Calu3 (cell line): ENCODE measurements at regions not wholly inside any gene's neighbourhood (a gene's known extent, or its start where the extent isn't known, plus 50 kb on each side); places are given as distances from the start of the nearest gene placed in this dataset.

Experiments
- BruUV-seq: library from RNA; stranded (reverse); fragments of 400-500 nt; replicated peaks from 2 replicates; lab custom pipeline; 2021; lab: Mats Ljungman, UMichigan
- CTCF ChIA-PET: fragments of 300-600 bp; sonication (Branson Sonifier 250); formaldehyde crosslinking; loops from one replicate; lab custom pipeline; 2022; ENCODE audit warnings: antibody characterized with exemption; lab: Charles Lee
- DNase-seq: peaks from one replicate; pipeline ENCODE4 v3.0.0; 2022
- H3K27ac Mint-ChIP-seq: one replicate; pipeline ENCODE4 v1.8.0; 2022; ENCODE audit warnings: mixed read lengths; ENCODE audit not compliant: unreplicated experiment
- H3K27me3 Mint-ChIP-seq: one replicate; pipeline ENCODE4 v1.8.0; 2022; ENCODE audit warnings: mixed read lengths; ENCODE audit not compliant: unreplicated experiment
- H3K36me3 Mint-ChIP-seq: one replicate; pipeline ENCODE4 v1.8.0; 2022; ENCODE audit warnings: mild to moderate bottlenecking, moderate library complexity, mixed read lengths; ENCODE audit not compliant: insufficient read depth, unreplicated experiment
- H3K4me1 Mint-ChIP-seq: one replicate; pipeline ENCODE4 v1.8.0; 2022; ENCODE audit warnings: mild to moderate bottlenecking, low read depth, mixed read lengths; ENCODE audit not compliant: unreplicated experiment
- H3K4me3 Mint-ChIP-seq: one replicate; pipeline ENCODE4 v1.8.0; 2022; ENCODE audit warnings: mild to moderate bottlenecking, low read depth, moderate library complexity, mixed read lengths; ENCODE audit not compliant: unreplicated experiment
- H3K9me3 Mint-ChIP-seq: one replicate; pipeline ENCODE4 v1.8.0; 2022; ENCODE audit warnings: low read depth, mixed read lengths; ENCODE audit not compliant: unreplicated experiment
- CTCF ChIP-seq: fragments of 200-600 bp; IDR thresholded peaks from one replicate; pipeline ENCODE4 v1.8.0; 2022; ENCODE audit warnings: antibody characterized with exemption; ENCODE audit not compliant: unreplicated experiment
- intact Hi-C: fragments of 100-400 bp; cut with micrococcal nuclease; formaldehyde crosslinking; loops from one replicate; pipeline ENCODE4 v1.10.0; 2022; ENCODE audit not compliant: unreplicated experiment

- intact Hi-C loops: no loop called here
Observed at GRCh38 chr11:106286881-106287504, 209.5 kb downstream of the AASDHPPT start.

GRCh38 chr11:106288057-106288456 lies 210.6 kb downstream of the AASDHPPT start:
- H3K9me3 Mint-ChIP-seq: peaks cover 5% of the 10 kb centered on the region
- no peak for TF ChIP-seq CTCF
- BruUV-seq: no TSS peak
- H3K27me3 Mint-ChIP-seq: no peaks in the 10 kb centered on the region
- DNase-seq: no peak
- H3K4me1 Mint-ChIP-seq: no peaks in the 10 kb centered on the region
- H3K4me3 Mint-ChIP-seq: no peak overlapping the region
- H3K36me3 Mint-ChIP-seq: no peaks in the 10 kb centered on the region
- intact Hi-C loops: no loop called here
- H3K27ac Mint-ChIP-seq: no peak overlapping the region
- CTCF ChIA-PET: no interaction called here

More at GRCh38 chr11:106286881-106287504, 209.5 kb downstream of the AASDHPPT start:
- TF ChIP-seq CTCF: no peak
- no TSS peak for BruUV-seq
- Mint-ChIP-seq H3K27ac (no peak overlapping the region), H3K36me3 (no peaks in the 10 kb centered on the region), H3K4me1 (no peaks in the 10 kb centered on the region), H3K9me3 (peaks cover 5% of the 10 kb centered on the region), H3K4me3 (no peak overlapping the region), H3K27me3 (no peaks in the 10 kb centered on the region)
- no peak for DNase-seq
- CTCF ChIA-PET: no interaction called here

DNA sequence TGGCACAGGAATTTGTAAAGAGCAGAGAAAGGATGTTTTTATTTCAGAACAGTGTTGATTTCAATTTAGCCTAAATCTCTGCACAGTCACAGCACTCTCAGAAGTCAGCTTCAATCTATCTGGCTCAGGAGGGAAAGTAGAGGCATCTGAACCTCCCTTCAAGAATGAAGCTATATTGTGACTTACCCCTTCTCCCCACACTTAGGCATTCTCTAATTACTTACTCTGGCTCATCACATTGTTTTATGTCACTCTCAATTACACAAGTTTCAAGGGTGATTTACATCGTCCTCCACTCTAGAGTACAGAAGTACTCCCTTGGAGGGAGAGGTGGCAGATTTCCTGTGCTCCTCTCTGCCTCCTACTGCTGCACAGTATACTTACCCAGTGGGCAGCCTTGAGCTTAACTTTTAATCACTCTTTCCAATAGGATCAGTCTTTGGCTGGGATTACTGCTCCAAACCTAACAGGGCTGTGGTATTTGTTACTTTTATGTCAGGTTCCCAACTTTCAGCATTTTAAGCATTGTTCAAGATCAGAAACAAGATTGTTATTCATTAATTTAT lies 211.4 kb downstream of the AASDHPPT start:
- H3K27me3 Mint-ChIP-seq: no peaks in the 10 kb centered on the region
- CTCF ChIA-PET: no interaction called here
- TF ChIP-seq CTCF: no peak
- no peak overlapping the region for H3K27ac Mint-ChIP-seq
- H3K4me1 Mint-ChIP-seq: no peaks in the 10 kb centered on the region
- peaks cover 2% of the 10 kb centered on the region for H3K9me3 Mint-ChIP-seq
- intact Hi-C loops: no loop called here
- no peaks in the 10 kb centered on the region for H3K36me3 Mint-ChIP-seq
- H3K4me3 Mint-ChIP-seq: no peak overlapping the region
- BruUV-seq: no TSS peak
- no peak for DNase-seq

GRCh38 chr11:106292526-106292925 lies 215.1 kb downstream of the AASDHPPT start:
- H3K36me3 Mint-ChIP-seq: no peaks in the 10 kb centered on the region
- no peak overlapping the region for H3K4me3 Mint-ChIP-seq
- no peak overlapping the region for H3K27ac Mint-ChIP-seq
- no peak for TF ChIP-seq CTCF
- CTCF ChIA-PET: no interaction called here
- no peaks in the 10 kb centered on the region for H3K4me1 Mint-ChIP-seq
- BruUV-seq: no TSS peak
- H3K27me3 Mint-ChIP-seq: no peaks in the 10 kb centered on the region
- H3K9me3 Mint-ChIP-seq: peaks cover 2% of the 10 kb centered on the region
- DNase-seq: no peak
- intact Hi-C loops: no loop called here
